ENCODE measurements at regions not wholly inside any gene's neighbourhood (a gene's known extent, or its start where the extent isn't known, plus 50 kb on each side); places are given as distances from the start of the nearest gene placed in this dataset.

DNA sequence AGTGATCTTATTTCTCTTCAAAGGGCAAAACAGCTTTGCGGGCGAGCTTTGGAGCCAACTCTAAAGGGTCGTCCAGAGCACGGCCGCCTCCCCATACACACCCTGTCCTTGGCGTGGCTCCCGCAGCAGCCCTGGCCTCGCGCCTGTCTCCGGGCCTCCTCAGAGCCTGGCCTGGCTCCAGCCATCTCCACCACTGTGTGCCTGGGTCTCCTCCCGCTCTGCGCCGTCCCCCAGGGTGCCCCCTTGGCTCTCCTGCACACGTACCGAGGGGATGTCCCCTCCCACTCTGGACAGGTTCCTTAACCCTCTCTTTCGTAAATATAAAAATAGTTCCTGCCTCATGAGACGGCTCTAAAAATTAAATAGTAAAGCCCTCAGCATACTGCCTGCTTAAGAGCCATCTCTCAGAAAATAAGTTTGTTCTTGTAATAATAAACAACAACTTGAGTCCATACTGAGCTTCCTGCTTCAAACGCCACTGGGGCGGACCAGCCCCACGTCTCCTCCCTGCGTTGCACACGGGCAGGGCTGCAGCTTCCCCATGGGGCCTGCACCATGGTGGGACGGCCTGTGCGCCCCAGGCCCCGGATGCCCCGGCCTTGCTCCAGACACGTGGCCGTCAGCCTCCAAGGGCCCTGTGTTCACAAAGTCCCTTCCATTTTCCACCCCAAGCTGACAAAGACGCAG, 226.2 kb downstream of the TTLL2 start:
- no peak for TF ChIP-seq EZH2phosphoT487 (IDR thresholded peaks at IDR 0.05; ENCODE audit: borderline replicate concordance, low read length)
- TF ChIP-seq, protein P1, sequence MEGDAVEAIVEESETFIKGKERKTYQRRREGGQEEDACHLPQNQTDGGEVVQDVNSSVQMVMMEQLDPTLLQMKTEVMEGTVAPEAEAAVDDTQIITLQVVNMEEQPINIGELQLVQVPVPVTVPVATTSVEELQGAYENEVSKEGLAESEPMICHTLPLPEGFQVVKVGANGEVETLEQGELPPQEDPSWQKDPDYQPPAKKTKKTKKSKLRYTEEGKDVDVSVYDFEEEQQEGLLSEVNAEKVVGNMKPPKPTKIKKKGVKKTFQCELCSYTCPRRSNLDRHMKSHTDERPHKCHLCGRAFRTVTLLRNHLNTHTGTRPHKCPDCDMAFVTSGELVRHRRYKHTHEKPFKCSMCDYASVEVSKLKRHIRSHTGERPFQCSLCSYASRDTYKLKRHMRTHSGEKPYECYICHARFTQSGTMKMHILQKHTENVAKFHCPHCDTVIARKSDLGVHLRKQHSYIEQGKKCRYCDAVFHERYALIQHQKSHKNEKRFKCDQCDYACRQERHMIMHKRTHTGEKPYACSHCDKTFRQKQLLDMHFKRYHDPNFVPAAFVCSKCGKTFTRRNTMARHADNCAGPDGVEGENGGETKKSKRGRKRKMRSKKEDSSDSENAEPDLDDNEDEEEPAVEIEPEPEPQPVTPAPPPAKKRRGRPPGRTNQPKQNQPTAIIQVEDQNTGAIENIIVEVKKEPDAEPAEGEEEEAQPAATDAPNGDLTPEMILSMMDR (conservative IDR thresholded peaks at IDR 0.05; ENCODE audit: low read depth, low read length), result no peak
